HT-29 (cell line): ENCODE measurements at regions not wholly inside any gene's neighbourhood (a gene's known extent, or its start where the extent isn't known, plus 50 kb on each side); places are given as distances from the start of the nearest gene placed in this dataset.

Experiments used
- DNase-seq: peaks from one replicate; pipeline ENCODE4 v3.0.0-alpha.2; 2015; ENCODE audit warnings: low spot score

DNA sequence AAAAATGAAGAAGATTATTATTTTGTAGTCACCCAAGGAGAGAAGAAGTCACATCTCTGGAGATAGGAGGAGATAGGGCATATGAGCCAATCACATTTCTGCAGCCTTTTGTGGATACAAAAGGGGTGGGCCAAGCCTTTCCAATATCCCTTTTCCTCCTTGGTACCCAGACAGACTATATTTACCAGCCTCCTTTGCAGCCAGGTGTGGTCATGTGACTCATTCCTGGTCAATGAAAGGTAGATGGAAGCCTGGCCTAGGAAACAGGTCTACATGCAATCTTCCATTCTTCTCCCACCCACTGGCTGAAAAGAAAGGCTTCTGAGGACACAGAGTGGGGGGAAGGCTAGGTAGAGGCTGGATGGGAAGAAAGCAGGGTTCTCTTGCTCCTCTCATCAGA lies 58.1 kb upstream of the ERG start:
- no peak for DNase-seq

DNA sequence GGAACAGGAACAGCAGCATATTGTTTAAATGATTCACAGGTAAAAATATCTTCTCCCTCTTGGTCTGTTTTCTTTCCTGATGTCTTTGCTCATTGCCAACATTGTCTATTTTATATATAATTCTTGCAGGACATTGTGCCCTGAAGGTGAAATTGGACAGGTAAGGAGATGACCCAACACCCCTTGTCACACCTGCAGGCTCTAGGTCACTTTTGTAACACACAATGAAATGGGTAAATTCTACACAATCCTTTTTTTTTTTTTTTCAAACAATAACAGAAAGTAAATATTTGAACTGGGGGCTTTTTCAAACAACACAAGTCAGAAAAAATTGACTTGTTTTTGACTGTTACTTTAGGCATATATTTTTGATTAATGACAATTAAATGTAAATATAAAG lies 62.9 kb upstream of the ERG start:
- DNase-seq: no peak

DNA sequence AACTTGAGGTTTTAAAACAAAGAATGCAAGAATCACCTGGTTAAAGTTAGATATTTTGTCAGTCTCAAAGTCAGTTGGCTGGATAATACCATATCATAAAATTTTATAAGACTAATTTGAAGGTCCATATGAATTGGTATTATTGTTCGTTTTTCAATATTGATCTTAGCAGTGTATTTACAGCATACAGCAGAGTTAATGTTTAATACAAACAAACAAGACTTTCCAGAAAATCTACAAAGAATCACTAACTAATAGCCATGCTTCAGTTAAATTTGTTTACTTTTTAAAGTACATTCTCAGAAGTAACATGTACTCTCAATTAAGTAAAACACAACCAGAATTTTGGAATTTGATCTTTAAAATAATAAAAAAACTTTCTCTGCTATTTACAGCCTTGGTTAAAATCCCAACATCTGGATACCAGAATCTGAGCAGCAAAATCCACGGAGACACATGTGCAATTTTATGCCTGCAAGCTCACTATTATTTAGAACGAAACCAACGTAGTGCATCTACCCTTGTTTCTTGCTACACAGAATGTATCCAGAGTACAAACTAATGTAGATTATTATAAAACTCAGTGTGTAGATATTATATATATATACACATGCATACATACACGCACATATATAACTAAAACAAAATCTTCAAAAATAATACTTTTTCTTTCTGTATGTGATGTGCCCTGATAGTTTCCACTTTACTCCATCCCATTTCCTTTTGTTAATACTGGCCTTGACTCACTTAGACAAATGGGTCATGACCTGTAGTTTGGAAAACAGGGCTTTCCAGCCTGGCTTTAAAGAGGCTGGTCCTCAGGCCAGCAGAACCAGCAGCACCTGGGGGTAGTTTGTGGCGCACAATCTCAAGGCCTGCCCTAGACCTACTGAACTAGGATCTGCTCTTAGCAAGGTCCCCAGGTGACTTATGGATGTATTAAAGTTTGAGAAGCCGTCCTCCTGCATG lies 63.6 kb upstream of the ERG start:
- no peak for DNase-seq

- DNase-seq: no peak
Measured at GRCh38 chr21:38567335-38567969, 69.2 kb upstream of the ERG start.

- DNase-seq: no peak
Measured at GRCh38 chr21:38567970-38568360, 69.7 kb upstream of the ERG start.

DNA sequence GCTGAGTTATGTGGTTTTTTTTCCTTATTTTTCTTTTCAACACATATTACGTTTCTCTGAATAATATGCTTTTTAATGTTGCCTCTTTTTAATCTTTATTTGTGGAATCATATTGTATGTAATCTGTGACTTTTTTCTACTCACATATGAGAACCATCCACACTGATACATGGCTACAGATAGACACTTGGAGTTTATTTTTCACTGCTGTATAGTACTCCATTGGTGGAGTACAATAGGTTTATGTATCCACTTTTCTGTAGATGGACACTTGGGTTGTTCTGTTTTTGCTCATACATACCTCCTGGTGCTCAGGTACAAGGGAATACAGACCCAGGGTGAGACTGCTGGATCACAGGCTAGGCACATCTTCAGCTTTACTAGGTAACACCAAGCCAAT lies 71.5 kb upstream of the ERG start:
- DNase-seq: no peak

DNA sequence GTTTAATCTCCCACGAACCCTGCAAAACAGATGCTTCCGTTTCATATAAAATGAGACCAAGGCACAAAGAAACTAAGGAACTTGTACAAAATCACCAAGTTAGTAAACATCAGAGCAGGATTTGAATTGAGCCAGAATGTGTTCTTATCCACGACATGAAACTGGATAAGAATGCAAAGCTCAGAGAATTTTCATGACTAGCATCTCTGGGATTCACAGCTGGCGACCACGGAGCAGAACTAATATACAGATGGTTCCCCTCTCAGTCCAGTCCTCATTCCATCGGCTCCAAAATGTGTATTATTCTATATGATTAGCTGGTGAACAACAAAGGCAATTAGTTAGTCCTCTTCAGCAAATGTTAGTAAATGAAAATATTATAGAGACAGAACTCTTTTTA lies 72.3 kb upstream of the ERG start:
- DNase-seq: no peak

DNA sequence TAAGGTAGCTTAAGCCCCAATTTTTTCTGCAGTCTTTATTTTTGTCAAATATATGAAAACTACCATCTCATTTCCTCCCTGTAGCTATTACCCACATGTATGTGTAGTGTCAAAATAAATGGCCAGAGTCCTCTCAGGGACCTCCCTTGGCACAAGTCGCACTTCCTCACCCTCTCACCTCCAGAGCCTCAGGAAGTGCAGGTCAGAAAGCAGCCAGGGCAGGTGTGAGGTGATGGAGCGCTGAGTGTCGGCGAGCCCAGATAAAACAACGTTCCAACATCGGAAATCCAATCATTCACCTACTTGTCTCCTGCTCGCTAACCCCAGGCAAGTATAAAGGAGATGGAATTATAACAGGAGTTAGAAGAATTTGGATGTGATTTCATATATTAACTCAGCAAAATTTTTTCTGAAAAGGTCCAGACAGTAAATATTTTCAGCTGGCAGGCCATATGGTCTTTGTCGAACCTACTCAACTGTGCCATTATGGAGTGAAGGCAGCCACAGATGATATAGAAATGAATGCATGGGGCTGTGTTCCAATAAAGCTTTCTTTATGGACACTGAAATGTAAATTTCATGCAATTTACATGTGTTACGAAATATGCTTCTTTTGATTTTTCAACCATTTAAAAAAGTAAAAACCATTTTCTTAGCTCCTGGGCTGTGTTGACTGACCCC lies 76.8 kb upstream of the ERG start:
- DNase-seq: no peak

DNA sequence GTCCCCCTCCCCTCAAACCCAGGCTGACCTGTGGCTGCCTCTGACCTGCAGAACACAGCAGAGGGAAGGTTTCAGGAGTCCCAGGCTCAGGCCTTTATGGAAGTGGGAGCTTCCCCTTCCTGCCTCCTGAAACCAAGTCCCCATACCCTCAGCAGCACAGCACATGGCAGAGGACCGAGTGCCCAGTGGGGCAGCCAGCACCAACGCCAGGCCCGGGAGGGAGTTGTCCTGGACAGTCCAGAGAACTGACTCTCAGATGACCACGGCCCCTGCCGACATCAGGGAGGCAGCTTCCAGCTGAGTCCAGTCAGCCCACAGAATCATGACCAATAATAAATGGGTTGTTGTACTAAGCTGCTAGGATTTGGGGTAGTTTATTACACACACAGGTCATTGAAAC lies 79.6 kb upstream of the ERG start:
- no peak for DNase-seq

- no peak for DNase-seq
Measured at GRCh38 chr21:38590449-38591217, 92.4 kb upstream of the ERG start.

DNA sequence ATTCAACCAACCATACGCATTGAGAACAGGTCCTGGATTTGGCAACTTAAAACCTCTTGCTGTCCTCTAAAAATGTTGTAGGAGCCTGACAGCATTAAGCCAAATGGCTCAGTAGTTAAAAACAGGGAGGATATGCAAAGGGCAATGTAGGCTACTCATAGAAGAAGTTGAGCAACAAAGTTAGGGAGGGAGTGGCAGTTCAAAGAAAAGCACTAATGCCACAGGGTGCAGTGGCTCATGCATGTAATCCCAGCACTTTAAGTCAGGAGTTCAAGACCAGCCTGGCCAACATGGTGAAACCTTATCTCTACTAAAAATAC lies 92.9 kb upstream of the ERG start:
- no peak for DNase-seq

GRCh38 chr21:38596264-38597042 lies 98.2 kb upstream of the ERG start:
- peak; percentile 9 for DNase-seq

GRCh38 chr21:38597421-38597820 lies 99.1 kb upstream of the ERG start:
- no peak for DNase-seq

DNA sequence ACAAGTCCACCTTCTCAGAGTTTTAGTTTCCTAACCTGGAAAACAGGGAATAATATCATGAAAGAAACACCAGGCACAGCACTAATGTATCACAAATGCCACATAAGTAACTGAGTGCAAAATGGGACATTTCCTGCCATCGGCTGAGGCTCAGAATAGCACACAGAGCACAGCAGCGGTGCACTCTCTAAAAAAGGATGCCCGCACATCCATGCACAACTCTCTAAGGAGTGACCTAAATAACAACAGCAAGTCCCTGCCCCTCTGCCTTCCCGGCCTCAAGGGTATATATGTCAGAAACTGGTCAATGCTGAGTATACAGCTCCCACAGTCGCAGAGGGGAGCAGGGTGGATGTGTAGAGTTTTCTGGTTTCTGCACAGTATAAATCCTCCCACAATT lies 100.1 kb upstream of the ERG start:
- no peak for DNase-seq

DNA sequence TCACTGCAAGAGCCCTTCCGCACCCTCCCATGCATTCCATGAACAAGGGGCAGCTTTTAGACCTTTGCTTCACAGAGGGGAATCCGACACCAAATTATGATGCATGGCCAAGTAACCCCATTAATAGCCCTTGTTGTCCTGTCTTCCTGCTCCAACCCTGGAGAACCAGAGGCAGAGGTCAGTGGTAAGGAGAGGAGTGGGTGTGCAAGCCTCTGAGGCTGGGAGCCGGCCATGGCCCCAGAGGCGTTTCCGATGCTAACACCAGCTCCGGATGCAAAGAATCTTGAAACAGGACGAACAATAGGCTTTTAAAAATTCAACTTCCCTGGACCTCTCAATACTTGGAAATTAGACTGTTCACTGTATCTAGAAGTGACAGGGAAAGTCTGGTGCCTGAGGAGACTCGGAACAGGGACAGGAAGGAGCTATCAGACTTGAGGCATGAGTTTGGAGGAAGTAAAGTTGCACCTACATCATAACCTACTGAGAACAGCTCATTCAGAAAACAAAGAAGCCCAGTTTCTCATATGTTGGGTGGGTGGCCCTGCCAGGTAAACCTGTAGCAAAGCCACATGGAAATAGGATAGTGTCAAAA lies 101.2 kb upstream of the ERG start:
- DNase-seq: no peak

- DNase-seq: no peak
Measured at GRCh38 chr21:38600106-38600505, 101.8 kb upstream of the ERG start.

- no peak for DNase-seq
Measured at GRCh38 chr21:38605236-38605635, 107.0 kb upstream of the ERG start.

GRCh38 chr21:38609580-38609979 lies 111.3 kb upstream of the ERG start:
- DNase-seq: no peak

- no peak for DNase-seq
Measured at GRCh38 chr21:38610623-38611251, 112.5 kb upstream of the ERG start.

- DNase-seq: no peak
Measured at GRCh38 chr21:38611277-38611676, 113.0 kb upstream of the ERG start.
